ENCODE measurements at regions not wholly inside any gene's neighbourhood (a gene's known extent, or its start where the extent isn't known, plus 50 kb on each side); places are given as distances from the start of the nearest gene placed in this dataset.

DNA sequence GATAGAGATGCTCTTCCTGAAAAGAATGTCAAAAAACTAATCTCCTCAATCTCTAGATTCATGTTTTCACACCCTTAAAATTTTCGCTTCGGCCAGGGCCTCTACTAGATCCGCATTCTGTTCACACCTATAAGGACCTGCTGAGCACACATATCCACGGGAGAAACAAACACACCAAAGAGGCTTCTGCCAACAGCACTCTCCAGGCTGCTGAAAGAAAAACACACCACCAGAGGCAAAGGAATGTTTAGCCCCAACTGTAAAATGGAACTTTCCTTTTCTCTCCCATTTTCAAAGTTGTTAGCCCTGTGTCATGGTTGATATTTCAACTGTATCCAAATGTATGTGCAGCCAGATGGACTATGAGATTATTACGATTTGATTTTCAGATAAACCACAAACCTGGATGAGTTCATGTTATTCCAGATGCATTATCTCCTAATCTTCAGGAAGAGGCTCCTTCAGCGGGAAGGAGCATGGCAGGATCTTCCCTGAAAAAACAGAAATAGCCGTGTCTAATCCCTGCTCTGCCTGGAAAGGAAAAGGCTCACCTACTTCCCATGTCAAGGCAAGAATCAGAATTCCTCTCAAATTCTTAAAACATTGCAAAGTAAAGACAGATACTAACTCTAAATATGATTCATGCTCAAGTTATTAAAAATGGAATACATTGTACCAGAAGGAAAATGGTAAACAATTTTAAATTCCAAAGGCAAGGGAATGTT is 442.7 kb upstream of the NR2F2 start:
- Histone ChIP-seq H2AK5ac (ENCODE audit: low read length) (no peak overlapping the region), H3K56ac (ENCODE audit: low read length) (no peak overlapping the region), H3K36me3 (ENCODE audit: control insufficient read depth, insufficient read depth, low read length) (no peaks in the 10 kb centered on the region), H3K79me1 (ENCODE audit: low read length) (no peaks in the 10 kb centered on the region), H3K4me1 (ENCODE audit: control insufficient read depth, low read depth, low read length) (no peaks in the 10 kb centered on the region), H3K23ac (ENCODE audit: low read length) (no peak overlapping the region), H2BK5ac (ENCODE audit: low read length) (no peak overlapping the region), H3K4me2 (ENCODE audit: low read length) (no peak overlapping the region), H4K8ac (ENCODE audit: low read depth, low read length) (no peak overlapping the region), H3K4ac (ENCODE audit: low read depth, low read length) (no peak overlapping the region), H4K5ac (ENCODE audit: low read length) (no peak overlapping the region), H3K18ac (ENCODE audit: low read length) (no peak overlapping the region), H2BK15ac (replicated peaks; ENCODE audit: low read depth) (no peak overlapping the region), H3K79me2 (ENCODE audit: control insufficient read depth, insufficient read depth, low read length) (no peaks in the 10 kb centered on the region), H3K9ac (ENCODE audit: low read length) (no peak overlapping the region), H2BK120ac (ENCODE audit: low read depth, low read length) (no peak overlapping the region), H3K27me3 (ENCODE audit: insufficient read depth, low read length, poor library complexity) (no peaks in the 10 kb centered on the region), H3K27ac (ENCODE audit: low read depth, low read length) (no peak overlapping the region), H3K4me3 (ENCODE audit: low read length) (no peak overlapping the region)
- no CpG with 5 or more reads among the region's 7 CpGs for WGBS (ENCODE audit: extremely low coverage, insufficient coverage, low lambda C conversion rate)
- DNase-seq: peak; percentile 10

DNA sequence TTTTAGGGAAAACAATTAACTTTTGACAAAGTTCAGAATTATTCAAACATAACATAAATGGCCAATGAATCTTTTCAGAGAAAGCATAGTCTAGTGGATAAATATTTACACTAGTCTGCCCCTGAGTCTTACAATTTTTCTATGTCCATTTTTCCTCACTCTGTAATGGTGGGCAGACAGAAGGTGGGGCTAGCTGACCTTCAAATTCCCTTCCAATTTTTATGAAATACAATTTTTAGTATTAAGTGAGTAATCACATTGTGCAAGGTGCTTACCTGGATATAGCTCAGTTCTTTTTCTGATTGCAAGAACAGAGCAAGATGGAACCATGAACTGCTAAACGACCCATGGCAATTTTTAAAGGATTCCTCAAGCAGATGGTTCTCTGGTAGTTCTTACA is 441.7 kb upstream of the NR2F2 start:
- no CpG with 5 or more reads among the region's 1 CpG for WGBS (ENCODE audit: extremely low coverage, insufficient coverage, low lambda C conversion rate)
- H2BK5ac ChIP-seq (ENCODE audit: low read length): no peak overlapping the region

DNA sequence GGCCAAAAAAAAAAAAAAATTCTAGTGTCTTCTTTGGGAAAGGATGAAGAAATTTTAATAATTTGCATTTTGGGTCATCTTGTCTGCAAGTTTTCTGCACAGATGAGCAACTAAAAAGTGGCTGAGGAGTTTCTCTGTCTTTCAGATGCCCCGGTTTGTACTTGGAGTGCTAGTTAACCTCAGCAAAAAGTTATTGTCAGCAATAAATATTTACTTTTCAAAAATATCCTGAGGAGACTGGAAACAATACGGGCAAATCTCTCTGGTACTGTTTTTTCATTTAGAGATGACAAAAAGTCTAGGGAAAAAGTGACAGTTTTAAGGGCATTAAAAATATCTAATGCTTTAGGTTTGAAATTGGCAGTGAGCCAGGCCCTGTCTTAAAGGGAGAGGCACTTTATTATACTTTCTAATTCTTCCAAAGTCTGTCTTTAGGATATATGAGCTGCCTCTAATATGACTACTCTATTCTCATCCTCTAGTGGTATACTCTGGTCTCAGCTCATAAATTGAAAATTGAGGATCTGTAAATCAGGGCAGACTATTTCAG is 436.0 kb upstream of the NR2F2 start:
- no peaks in the 10 kb centered on the region for H3K4me1 ChIP-seq (ENCODE audit: control insufficient read depth, low read depth, low read length)
- H4K5ac ChIP-seq (ENCODE audit: low read length): no peak overlapping the region
- H2BK15ac ChIP-seq (replicated peaks; ENCODE audit: low read depth): no peak overlapping the region
- no peak for DNase-seq
- H3K18ac ChIP-seq (ENCODE audit: low read length): no peak overlapping the region
- H3K79me2 ChIP-seq (ENCODE audit: control insufficient read depth, insufficient read depth, low read length): no peaks in the 10 kb centered on the region
- H3K79me1 ChIP-seq (ENCODE audit: low read length): no peaks in the 10 kb centered on the region
- H2BK5ac ChIP-seq (ENCODE audit: low read length): no peak overlapping the region
- H2BK120ac ChIP-seq (ENCODE audit: low read depth, low read length): no peak overlapping the region
- H3K9ac ChIP-seq (ENCODE audit: low read length): no peak overlapping the region
- WGBS (ENCODE audit: extremely low coverage, insufficient coverage, low lambda C conversion rate): no CpG with 5 or more reads among the region's 2 CpGs
- no peaks in the 10 kb centered on the region for H3K36me3 ChIP-seq (ENCODE audit: control insufficient read depth, insufficient read depth, low read length)
- H4K8ac ChIP-seq (ENCODE audit: low read depth, low read length): no peak overlapping the region
- H2AK5ac ChIP-seq (ENCODE audit: low read length): no peak overlapping the region
- H3K4me2 ChIP-seq (ENCODE audit: low read length): no peak overlapping the region
- H3K27me3 ChIP-seq (ENCODE audit: insufficient read depth, low read length, poor library complexity): no peaks in the 10 kb centered on the region
- no peak overlapping the region for H3K4ac ChIP-seq (ENCODE audit: low read depth, low read length)
- H3K27ac ChIP-seq (ENCODE audit: low read depth, low read length): no peak overlapping the region
- no peak overlapping the region for H3K4me3 ChIP-seq (ENCODE audit: low read length)
- no peak overlapping the region for H3K56ac ChIP-seq (ENCODE audit: low read length)
- H3K23ac ChIP-seq (ENCODE audit: low read length): no peak overlapping the region

More for the DNA sequence above, 441.7 kb upstream of the NR2F2 start:
- H4K8ac ChIP-seq (ENCODE audit: low read depth, low read length): no peak overlapping the region
- H3K9ac ChIP-seq (ENCODE audit: low read length): no peak overlapping the region
- no peak overlapping the region for H4K5ac ChIP-seq (ENCODE audit: low read length)
- no peak overlapping the region for H2BK120ac ChIP-seq (ENCODE audit: low read depth, low read length)
- no peak overlapping the region for H3K18ac ChIP-seq (ENCODE audit: low read length)
- H2AK5ac ChIP-seq (ENCODE audit: low read length): no peak overlapping the region
- H3K4me3 ChIP-seq (ENCODE audit: low read length): no peak overlapping the region
- H3K23ac ChIP-seq (ENCODE audit: low read length): no peak overlapping the region
- no peaks in the 10 kb centered on the region for H3K36me3 ChIP-seq (ENCODE audit: control insufficient read depth, insufficient read depth, low read length)
- no peak overlapping the region for H3K4me2 ChIP-seq (ENCODE audit: low read length)
- no peak for DNase-seq
- no peaks in the 10 kb centered on the region for H3K27me3 ChIP-seq (ENCODE audit: insufficient read depth, low read length, poor library complexity)
- H3K79me1 ChIP-seq (ENCODE audit: low read length): no peaks in the 10 kb centered on the region
- no peak overlapping the region for H3K27ac ChIP-seq (ENCODE audit: low read depth, low read length)
- no peaks in the 10 kb centered on the region for H3K4me1 ChIP-seq (ENCODE audit: control insufficient read depth, low read depth, low read length)
- H3K4ac ChIP-seq (ENCODE audit: low read depth, low read length): no peak overlapping the region
- no peaks in the 10 kb centered on the region for H3K79me2 ChIP-seq (ENCODE audit: control insufficient read depth, insufficient read depth, low read length)
- H3K56ac ChIP-seq (ENCODE audit: low read length): no peak overlapping the region
- no peak overlapping the region for H2BK15ac ChIP-seq (replicated peaks; ENCODE audit: low read depth)

DNA sequence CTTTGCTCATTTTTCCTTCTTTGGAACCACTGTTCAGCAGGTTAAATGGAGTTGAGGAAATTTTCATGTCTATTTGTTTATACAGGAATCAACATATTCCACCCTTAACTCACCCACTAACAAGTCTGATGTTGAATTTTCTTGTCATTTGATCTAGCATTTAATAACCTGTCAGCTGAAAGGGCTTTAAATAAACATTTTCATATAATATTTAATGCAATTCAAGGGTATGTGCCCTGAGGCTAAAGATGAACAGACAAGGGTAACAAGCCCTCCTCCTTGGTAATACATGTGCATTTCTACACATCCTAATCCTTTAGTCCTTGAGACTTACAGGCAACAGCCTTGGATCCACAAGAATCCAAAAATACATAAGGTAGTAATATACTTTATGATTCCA is 435.0 kb upstream of the NR2F2 start:
- Histone ChIP-seq H3K4me2 (ENCODE audit: low read length) (no peak overlapping the region), H3K27me3 (ENCODE audit: insufficient read depth, low read length, poor library complexity) (no peaks in the 10 kb centered on the region), H2BK15ac (replicated peaks; ENCODE audit: low read depth) (no peak overlapping the region), H3K23ac (ENCODE audit: low read length) (no peak overlapping the region), H4K8ac (ENCODE audit: low read depth, low read length) (no peak overlapping the region), H3K79me1 (ENCODE audit: low read length) (no peaks in the 10 kb centered on the region), H2BK5ac (ENCODE audit: low read length) (no peak overlapping the region), H3K4ac (ENCODE audit: low read depth, low read length) (no peak overlapping the region), H3K4me1 (ENCODE audit: control insufficient read depth, low read depth, low read length) (no peaks in the 10 kb centered on the region), H3K56ac (ENCODE audit: low read length) (no peak overlapping the region), H3K18ac (ENCODE audit: low read length) (no peak overlapping the region), H2AK5ac (ENCODE audit: low read length) (no peak overlapping the region), H4K5ac (ENCODE audit: low read length) (no peak overlapping the region), H3K9ac (ENCODE audit: low read length) (no peak overlapping the region), H3K79me2 (ENCODE audit: control insufficient read depth, insufficient read depth, low read length) (no peaks in the 10 kb centered on the region), H2BK120ac (ENCODE audit: low read depth, low read length) (no peak overlapping the region), H3K4me3 (ENCODE audit: low read length) (no peak overlapping the region), H3K36me3 (ENCODE audit: control insufficient read depth, insufficient read depth, low read length) (no peaks in the 10 kb centered on the region), H3K27ac (ENCODE audit: low read depth, low read length) (no peak overlapping the region)
- no peak for DNase-seq

DNA sequence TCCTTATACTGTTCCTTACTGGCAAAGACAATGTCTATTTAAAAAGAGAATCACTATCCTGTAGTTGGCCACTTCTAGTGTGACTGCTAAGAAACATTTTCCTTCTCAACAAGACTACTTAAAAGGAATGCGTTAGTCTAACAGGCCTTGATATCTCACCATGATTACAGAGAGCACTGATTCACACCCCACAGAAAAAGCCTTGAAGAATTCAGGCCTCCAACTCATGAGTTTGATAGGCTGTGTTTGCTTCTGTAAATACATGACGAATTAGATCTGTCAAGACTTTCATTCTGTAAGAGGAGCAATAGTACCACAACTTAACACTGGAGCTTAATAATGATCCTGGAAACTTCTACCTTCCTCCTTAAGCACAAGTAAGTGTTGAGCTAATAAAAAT is 432.8 kb upstream of the NR2F2 start:
- DNase-seq: peak; percentile 59
- Histone ChIP-seq H3K56ac (ENCODE audit: low read length) (no peak overlapping the region), H3K4me1 (ENCODE audit: control insufficient read depth, low read depth, low read length) (no peaks in the 10 kb centered on the region), H4K5ac (ENCODE audit: low read length) (no peak overlapping the region), H2BK5ac (ENCODE audit: low read length) (no peak overlapping the region), H3K79me1 (ENCODE audit: low read length) (no peaks in the 10 kb centered on the region), H2BK15ac (replicated peaks; ENCODE audit: low read depth) (no peak overlapping the region), H2BK120ac (ENCODE audit: low read depth, low read length) (no peak overlapping the region), H3K27ac (ENCODE audit: low read depth, low read length) (no peak overlapping the region), H3K36me3 (ENCODE audit: control insufficient read depth, insufficient read depth, low read length) (no peaks in the 10 kb centered on the region), H3K4me2 (ENCODE audit: low read length) (no peak overlapping the region), H3K23ac (ENCODE audit: low read length) (no peak overlapping the region), H2AK5ac (ENCODE audit: low read length) (no peak overlapping the region), H3K27me3 (ENCODE audit: insufficient read depth, low read length, poor library complexity) (no peaks in the 10 kb centered on the region), H3K9ac (ENCODE audit: low read length) (no peak overlapping the region), H4K8ac (ENCODE audit: low read depth, low read length) (no peak overlapping the region), H3K79me2 (ENCODE audit: control insufficient read depth, insufficient read depth, low read length) (no peaks in the 10 kb centered on the region), H3K18ac (ENCODE audit: low read length) (no peak overlapping the region), H3K4ac (ENCODE audit: low read depth, low read length) (no peak overlapping the region), H3K4me3 (ENCODE audit: low read length) (no peak overlapping the region)
- no CpG with 5 or more reads among the region's 2 CpGs for WGBS (ENCODE audit: extremely low coverage, insufficient coverage, low lambda C conversion rate)

DNA sequence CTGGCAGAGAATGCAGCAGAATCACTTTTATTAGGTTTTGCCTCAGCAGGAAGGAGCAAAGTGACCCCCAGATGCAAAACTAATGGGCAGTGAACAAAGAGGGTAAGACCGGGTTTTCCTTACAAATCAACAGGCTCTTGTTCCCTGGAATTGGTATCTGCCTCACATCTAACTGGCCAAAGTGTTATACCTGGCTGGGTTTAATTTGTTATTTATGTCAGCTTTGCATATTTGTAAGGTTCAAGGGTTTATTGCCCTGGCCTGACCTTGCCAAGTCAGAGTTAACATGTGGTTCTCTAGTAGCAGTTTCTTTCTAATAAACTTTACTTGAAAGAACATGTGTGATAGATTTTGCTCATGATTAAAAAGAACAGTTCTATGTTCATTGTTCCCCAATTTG is 431.7 kb upstream of the NR2F2 start:
- DNase-seq: no peak
- Histone ChIP-seq H3K4me3 (ENCODE audit: low read length) (no peak overlapping the region), H4K5ac (ENCODE audit: low read length) (no peak overlapping the region), H4K8ac (ENCODE audit: low read depth, low read length) (no peak overlapping the region), H3K27ac (ENCODE audit: low read depth, low read length) (no peak overlapping the region), H3K79me1 (ENCODE audit: low read length) (no peaks in the 10 kb centered on the region), H2BK120ac (ENCODE audit: low read depth, low read length) (no peak overlapping the region), H3K4ac (ENCODE audit: low read depth, low read length) (no peak overlapping the region), H3K23ac (ENCODE audit: low read length) (no peak overlapping the region), H2AK5ac (ENCODE audit: low read length) (no peak overlapping the region), H2BK15ac (replicated peaks; ENCODE audit: low read depth) (no peak overlapping the region), H3K4me1 (ENCODE audit: control insufficient read depth, low read depth, low read length) (no peaks in the 10 kb centered on the region), H3K18ac (ENCODE audit: low read length) (no peak overlapping the region), H3K27me3 (ENCODE audit: insufficient read depth, low read length, poor library complexity) (no peaks in the 10 kb centered on the region), H3K56ac (ENCODE audit: low read length) (no peak overlapping the region), H3K4me2 (ENCODE audit: low read length) (no peak overlapping the region), H3K36me3 (ENCODE audit: control insufficient read depth, insufficient read depth, low read length) (no peaks in the 10 kb centered on the region), H2BK5ac (ENCODE audit: low read length) (no peak overlapping the region), H3K9ac (ENCODE audit: low read length) (no peak overlapping the region), H3K79me2 (ENCODE audit: control insufficient read depth, insufficient read depth, low read length) (no peaks in the 10 kb centered on the region)
- no CpG with 5 or more reads among the region's 1 CpG for WGBS (ENCODE audit: extremely low coverage, insufficient coverage, low lambda C conversion rate)
